WTC11 (cell line): ENCODE measurements at regions not wholly inside any gene's neighbourhood (a gene's known extent, or its start where the extent isn't known, plus 50 kb on each side); places are given as distances from the start of the nearest gene placed in this dataset.

Source experiments
- ATAC-seq: fragments of 200-7000 bp; cut with Tn5 transposase; 2 replicates; pipeline ENCODE4 v1.10.0; 2021; ENCODE audit warnings: mild to moderate bottlenecking, moderate library complexity
- CTCF ChIA-PET: fragments of 300-600 bp; sonication (Branson Sonifier 250); formaldehyde crosslinking; loops from one replicate; lab custom pipeline; 2021; ENCODE audit warnings: antibody characterized with exemption; lab: Charles Lee
- POLR2A ChIA-PET: fragments of 350-600 bp; sonication (Branson Sonifier 250); formaldehyde crosslinking; loops from one replicate; lab custom pipeline; 2021; ENCODE audit warnings: antibody characterized with exemption; lab: Charles Lee
- DNase-seq: peaks from one replicate; pipeline ENCODE4 v3.0.0; 2021; ENCODE audit warnings: low spot score
- H3K27ac Mint-ChIP-seq: 2 replicates; pipeline ENCODE4 v1.8.0; 2021; ENCODE audit warnings: mixed read lengths
- H3K27me3 Mint-ChIP-seq: 2 replicates; pipeline ENCODE4 v1.8.0; 2021; ENCODE audit warnings: low read depth, mild to moderate bottlenecking, moderate library complexity, mixed read lengths
- H3K36me3 Mint-ChIP-seq: 2 replicates; pipeline ENCODE4 v1.8.0; 2021; ENCODE audit warnings: mixed read lengths
- H3K4me1 Mint-ChIP-seq: 2 replicates; pipeline ENCODE4 v1.8.0; 2022; ENCODE audit warnings: mixed read lengths
- H3K4me3 Mint-ChIP-seq: 2 replicates; pipeline ENCODE4 v1.8.0; 2021; ENCODE audit warnings: mild to moderate bottlenecking, moderate library complexity, mixed read lengths
- H3K9me3 Mint-ChIP-seq: 2 replicates; pipeline ENCODE4 v1.8.0; 2021; ENCODE audit warnings: mixed read lengths
- FOXK1 ChIP-seq: sonication (generic); formaldehyde crosslinking; IDR thresholded peaks from 2 replicates; pipeline ENCODE4 v1.8.0; 2022; ENCODE audit warnings: mild to moderate bottlenecking, moderate library complexity, missing genetic modification reagents
- JUN ChIP-seq: sonication (generic); formaldehyde crosslinking; IDR thresholded peaks from 2 replicates; pipeline ENCODE4 v1.8.0; 2023; ENCODE audit warnings: mild to moderate bottlenecking, missing genetic modification reagents
- NFYB ChIP-seq: sonication (generic); formaldehyde crosslinking; conservative IDR thresholded peaks from 2 replicates; pipeline ENCODE4 v1.8.0; 2022; ENCODE audit warnings: low read depth, missing genetic modification reagents
- NR3C1 ChIP-seq: sonication (generic); formaldehyde crosslinking; conservative IDR thresholded peaks from 2 replicates; pipeline ENCODE4 v1.8.1; 2023; ENCODE audit warnings: low read depth, mild to moderate bottlenecking, missing genetic modification reagents
- SMAD4 ChIP-seq: sonication (generic); formaldehyde crosslinking; IDR thresholded peaks from 2 replicates; pipeline ENCODE4 v1.8.0; 2022; ENCODE audit warnings: mild to moderate bottlenecking, missing genetic modification reagents
- ZNF263 ChIP-seq: sonication (generic); formaldehyde crosslinking; IDR thresholded peaks from 2 replicates; pipeline ENCODE4 v1.8.1; 2022; ENCODE audit warnings: low read depth, mild to moderate bottlenecking, moderate library complexity, missing genetic modification reagents
- TF ChIP-seq, protein P1 (sequence below): sonication (generic); formaldehyde crosslinking; IDR thresholded peaks from 2 replicates; pipeline ENCODE4 v1.8.1; 2022; ENCODE audit warnings: low read depth, missing genetic modification reagents, borderline replicate concordance
- TF ChIP-seq, protein P2 (sequence below): sonication (generic); formaldehyde crosslinking; IDR thresholded peaks from 2 replicates; pipeline ENCODE4 v1.8.1; 2022; ENCODE audit warnings: mild to moderate bottlenecking, missing genetic modification reagents, moderate library complexity, borderline replicate concordance
- TF ChIP-seq, protein P3 (sequence below): sonication (generic); formaldehyde crosslinking; IDR thresholded peaks from 2 replicates; pipeline ENCODE4 v1.8.1; 2023; ENCODE audit warnings: mild to moderate bottlenecking, missing genetic modification reagents
- TF ChIP-seq, protein P4 (sequence below): sonication (generic); formaldehyde crosslinking; conservative IDR thresholded peaks from 2 replicates; pipeline ENCODE4 v1.8.1; 2023; ENCODE audit warnings: mild to moderate bottlenecking, low read depth, missing genetic modification reagents, moderate library complexity
- TF ChIP-seq, protein P5 (sequence below): fragments of 250-450 bp; sonication (Bioruptor Pico); IDR thresholded peaks from 2 replicates; pipeline ENCODE4 v1.9.0; 2021; ENCODE audit warnings: mild to moderate bottlenecking
- TF ChIP-seq, protein P6 (sequence below): sonication (generic); formaldehyde crosslinking; IDR thresholded peaks from 2 replicates; pipeline ENCODE4 v1.8.0; 2022; ENCODE audit warnings: mild to moderate bottlenecking, missing genetic modification reagents
- TF ChIP-seq, protein P7 (sequence below): sonication (generic); formaldehyde crosslinking; IDR thresholded peaks from 2 replicates; pipeline ENCODE4 v1.8.0; 2023; ENCODE audit warnings: missing genetic modification reagents
- TF ChIP-seq, protein P8 (sequence below): sonication (generic); formaldehyde crosslinking; IDR thresholded peaks from 2 replicates; pipeline ENCODE4 v1.8.0; 2022; ENCODE audit warnings: mild to moderate bottlenecking, missing genetic modification reagents

DNA sequence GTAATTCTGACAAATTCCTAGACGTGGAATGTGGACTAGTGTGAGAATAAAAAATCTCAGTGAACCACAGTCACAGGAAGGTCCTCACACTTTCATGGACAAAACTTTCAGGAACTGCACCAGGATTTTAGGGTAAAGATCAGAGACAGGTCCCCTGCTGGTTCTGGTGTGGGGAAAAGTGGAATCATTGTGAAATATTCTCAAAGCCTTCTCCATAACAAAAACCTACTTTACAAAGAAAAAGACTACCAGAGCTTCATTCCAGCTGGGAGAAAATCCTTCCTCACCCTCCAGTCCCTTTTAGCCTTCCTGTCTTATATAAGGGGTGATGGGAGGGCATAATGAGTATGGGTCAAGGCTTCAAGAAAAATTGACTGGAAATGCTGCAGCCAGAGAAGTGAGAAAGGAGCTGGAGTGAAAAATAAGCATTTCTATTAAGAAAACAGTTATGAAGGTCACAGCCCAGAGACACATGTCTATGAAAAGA is 325.8 kb downstream of the ARAP2 start (continued):
- TF ChIP-seq JUN (no peak), ZNF263 (CRISPR knock-in tag) (no peak), NFYB (CRISPR knock-in tag) (no peak)
- TF ChIP-seq, protein P1, sequence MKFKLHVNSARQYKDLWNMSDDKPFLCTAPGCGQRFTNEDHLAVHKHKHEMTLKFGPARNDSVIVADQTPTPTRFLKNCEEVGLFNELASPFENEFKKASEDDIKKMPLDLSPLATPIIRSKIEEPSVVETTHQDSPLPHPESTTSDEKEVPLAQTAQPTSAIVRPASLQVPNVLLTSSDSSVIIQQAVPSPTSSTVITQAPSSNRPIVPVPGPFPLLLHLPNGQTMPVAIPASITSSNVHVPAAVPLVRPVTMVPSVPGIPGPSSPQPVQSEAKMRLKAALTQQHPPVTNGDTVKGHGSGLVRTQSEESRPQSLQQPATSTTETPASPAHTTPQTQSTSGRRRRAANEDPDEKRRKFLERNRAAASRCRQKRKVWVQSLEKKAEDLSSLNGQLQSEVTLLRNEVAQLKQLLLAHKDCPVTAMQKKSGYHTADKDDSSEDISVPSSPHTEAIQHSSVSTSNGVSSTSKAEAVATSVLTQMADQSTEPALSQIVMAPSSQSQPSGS (CRISPR knock-in tag) = no peak
- TF ChIP-seq, protein P2, sequence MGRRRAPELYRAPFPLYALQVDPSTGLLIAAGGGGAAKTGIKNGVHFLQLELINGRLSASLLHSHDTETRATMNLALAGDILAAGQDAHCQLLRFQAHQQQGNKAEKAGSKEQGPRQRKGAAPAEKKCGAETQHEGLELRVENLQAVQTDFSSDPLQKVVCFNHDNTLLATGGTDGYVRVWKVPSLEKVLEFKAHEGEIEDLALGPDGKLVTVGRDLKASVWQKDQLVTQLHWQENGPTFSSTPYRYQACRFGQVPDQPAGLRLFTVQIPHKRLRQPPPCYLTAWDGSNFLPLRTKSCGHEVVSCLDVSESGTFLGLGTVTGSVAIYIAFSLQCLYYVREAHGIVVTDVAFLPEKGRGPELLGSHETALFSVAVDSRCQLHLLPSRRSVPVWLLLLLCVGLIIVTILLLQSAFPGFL (CRISPR knock-in tag) = no peak
- TF ChIP-seq, protein P3, sequence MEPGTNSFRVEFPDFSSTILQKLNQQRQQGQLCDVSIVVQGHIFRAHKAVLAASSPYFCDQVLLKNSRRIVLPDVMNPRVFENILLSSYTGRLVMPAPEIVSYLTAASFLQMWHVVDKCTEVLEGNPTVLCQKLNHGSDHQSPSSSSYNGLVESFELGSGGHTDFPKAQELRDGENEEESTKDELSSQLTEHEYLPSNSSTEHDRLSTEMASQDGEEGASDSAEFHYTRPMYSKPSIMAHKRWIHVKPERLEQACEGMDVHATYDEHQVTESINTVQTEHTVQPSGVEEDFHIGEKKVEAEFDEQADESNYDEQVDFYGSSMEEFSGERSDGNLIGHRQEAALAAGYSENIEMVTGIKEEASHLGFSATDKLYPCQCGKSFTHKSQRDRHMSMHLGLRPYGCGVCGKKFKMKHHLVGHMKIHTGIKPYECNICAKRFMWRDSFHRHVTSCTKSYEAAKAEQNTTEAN (CRISPR knock-in tag) = no peak
- TF ChIP-seq, protein P4, sequence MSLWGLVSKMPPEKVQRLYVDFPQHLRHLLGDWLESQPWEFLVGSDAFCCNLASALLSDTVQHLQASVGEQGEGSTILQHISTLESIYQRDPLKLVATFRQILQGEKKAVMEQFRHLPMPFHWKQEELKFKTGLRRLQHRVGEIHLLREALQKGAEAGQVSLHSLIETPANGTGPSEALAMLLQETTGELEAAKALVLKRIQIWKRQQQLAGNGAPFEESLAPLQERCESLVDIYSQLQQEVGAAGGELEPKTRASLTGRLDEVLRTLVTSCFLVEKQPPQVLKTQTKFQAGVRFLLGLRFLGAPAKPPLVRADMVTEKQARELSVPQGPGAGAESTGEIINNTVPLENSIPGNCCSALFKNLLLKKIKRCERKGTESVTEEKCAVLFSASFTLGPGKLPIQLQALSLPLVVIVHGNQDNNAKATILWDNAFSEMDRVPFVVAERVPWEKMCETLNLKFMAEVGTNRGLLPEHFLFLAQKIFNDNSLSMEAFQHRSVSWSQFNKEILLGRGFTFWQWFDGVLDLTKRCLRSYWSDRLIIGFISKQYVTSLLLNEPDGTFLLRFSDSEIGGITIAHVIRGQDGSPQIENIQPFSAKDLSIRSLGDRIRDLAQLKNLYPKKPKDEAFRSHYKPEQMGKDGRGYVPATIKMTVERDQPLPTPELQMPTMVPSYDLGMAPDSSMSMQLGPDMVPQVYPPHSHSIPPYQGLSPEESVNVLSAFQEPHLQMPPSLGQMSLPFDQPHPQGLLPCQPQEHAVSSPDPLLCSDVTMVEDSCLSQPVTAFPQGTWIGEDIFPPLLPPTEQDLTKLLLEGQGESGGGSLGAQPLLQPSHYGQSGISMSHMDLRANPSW = no peak
- TF ChIP-seq, all 79 proteins: peak for 0

DNA sequence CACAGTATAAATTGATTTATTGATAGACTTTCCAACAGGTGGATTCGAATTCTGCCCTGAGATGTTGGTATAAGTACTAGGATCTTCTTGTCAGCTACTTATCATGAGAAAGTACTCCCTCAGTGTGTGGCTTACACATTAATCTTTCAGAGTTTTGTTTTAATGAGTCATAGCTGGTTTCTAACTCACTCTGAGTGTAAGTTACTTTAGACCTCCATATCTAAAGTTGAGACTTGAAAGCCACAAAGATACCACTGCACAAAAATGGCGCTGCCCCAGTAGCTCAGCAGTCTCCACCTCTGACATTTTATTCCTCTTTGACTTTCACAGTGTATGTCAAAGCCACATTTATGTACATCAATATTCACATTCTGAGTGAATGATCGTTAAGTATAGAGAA is 318.5 kb downstream of the ARAP2 start:
- no peak for TF ChIP-seq NR3C1 (CRISPR knock-in tag)
- no peak for TF ChIP-seq NFYB (CRISPR knock-in tag)
- TF ChIP-seq SMAD4 (CRISPR knock-in tag) = no peak

DNA sequence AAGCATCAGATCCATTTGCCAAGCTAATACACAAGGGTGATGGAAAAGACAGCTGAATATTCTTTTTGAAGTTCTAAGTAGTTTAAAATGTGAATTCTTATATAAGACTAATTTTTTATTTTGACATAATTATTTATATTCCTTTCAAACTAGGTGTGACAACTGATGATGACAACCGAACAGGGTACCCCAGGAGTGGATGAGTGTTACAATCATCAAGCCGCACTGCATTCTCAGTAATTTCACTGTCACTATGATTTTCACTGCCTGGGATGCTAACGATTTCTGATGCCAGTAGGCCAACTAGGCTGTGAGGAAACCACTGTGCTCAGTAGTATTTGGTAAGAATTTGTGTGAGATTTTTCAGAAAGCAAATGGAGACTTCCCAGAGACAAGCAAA is 317.5 kb downstream of the ARAP2 start:
- Mint-ChIP-seq H3K9me3 (no peaks in the 10 kb centered on the region), H3K4me1 (no peaks in the 10 kb centered on the region), H3K27me3 (no peaks in the 10 kb centered on the region), H3K27ac (no peak overlapping the region), H3K36me3 (no peaks in the 10 kb centered on the region), H3K4me3 (no peak overlapping the region)
- ChIA-PET CTCF (no interaction called here), POLR2A (no interaction called here)
- no peak for DNase-seq
- ATAC-seq = no peak
- TF ChIP-seq, protein P5, sequence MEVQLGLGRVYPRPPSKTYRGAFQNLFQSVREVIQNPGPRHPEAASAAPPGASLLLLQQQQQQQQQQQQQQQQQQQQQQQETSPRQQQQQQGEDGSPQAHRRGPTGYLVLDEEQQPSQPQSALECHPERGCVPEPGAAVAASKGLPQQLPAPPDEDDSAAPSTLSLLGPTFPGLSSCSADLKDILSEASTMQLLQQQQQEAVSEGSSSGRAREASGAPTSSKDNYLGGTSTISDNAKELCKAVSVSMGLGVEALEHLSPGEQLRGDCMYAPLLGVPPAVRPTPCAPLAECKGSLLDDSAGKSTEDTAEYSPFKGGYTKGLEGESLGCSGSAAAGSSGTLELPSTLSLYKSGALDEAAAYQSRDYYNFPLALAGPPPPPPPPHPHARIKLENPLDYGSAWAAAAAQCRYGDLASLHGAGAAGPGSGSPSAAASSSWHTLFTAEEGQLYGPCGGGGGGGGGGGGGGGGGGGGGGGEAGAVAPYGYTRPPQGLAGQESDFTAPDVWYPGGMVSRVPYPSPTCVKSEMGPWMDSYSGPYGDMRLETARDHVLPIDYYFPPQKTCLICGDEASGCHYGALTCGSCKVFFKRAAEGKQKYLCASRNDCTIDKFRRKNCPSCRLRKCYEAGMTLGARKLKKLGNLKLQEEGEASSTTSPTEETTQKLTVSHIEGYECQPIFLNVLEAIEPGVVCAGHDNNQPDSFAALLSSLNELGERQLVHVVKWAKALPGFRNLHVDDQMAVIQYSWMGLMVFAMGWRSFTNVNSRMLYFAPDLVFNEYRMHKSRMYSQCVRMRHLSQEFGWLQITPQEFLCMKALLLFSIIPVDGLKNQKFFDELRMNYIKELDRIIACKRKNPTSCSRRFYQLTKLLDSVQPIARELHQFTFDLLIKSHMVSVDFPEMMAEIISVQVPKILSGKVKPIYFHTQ (CRISPR knock-in tag) = no peak
- TF ChIP-seq, protein P6, sequence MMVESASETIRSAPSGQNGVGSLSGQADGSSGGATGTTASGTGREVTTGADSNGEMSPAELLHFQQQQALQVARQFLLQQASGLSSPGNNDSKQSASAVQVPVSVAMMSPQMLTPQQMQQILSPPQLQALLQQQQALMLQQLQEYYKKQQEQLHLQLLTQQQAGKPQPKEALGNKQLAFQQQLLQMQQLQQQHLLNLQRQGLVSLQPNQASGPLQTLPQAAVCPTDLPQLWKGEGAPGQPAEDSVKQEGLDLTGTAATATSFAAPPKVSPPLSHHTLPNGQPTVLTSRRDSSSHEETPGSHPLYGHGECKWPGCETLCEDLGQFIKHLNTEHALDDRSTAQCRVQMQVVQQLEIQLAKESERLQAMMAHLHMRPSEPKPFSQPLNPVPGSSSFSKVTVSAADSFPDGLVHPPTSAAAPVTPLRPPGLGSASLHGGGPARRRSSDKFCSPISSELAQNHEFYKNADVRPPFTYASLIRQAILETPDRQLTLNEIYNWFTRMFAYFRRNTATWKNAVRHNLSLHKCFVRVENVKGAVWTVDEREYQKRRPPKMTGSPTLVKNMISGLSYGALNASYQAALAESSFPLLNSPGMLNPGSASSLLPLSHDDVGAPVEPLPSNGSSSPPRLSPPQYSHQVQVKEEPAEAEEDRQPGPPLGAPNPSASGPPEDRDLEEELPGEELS (CRISPR knock-in tag) = no peak
- TF ChIP-seq, protein P2 (CRISPR knock-in tag) = no peak
- TF ChIP-seq, protein P7, sequence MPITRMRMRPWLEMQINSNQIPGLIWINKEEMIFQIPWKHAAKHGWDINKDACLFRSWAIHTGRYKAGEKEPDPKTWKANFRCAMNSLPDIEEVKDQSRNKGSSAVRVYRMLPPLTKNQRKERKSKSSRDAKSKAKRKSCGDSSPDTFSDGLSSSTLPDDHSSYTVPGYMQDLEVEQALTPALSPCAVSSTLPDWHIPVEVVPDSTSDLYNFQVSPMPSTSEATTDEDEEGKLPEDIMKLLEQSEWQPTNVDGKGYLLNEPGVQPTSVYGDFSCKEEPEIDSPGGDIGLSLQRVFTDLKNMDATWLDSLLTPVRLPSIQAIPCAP = no peak
- TF ChIP-seq FOXK1 (CRISPR knock-in tag) = no peak
- TF ChIP-seq, protein P8, sequence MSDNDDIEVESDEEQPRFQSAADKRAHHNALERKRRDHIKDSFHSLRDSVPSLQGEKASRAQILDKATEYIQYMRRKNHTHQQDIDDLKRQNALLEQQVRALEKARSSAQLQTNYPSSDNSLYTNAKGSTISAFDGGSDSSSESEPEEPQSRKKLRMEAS (CRISPR knock-in tag) = no peak

More for the DNA sequence above, 318.5 kb downstream of the ARAP2 start:
- Mint-ChIP-seq H3K27ac (no peak overlapping the region), H3K9me3 (no peaks in the 10 kb centered on the region), H3K27me3 (no peaks in the 10 kb centered on the region), H3K36me3 (no peaks in the 10 kb centered on the region), H3K4me1 (no peaks in the 10 kb centered on the region), H3K4me3 (no peak overlapping the region)
- DNase-seq = no peak
- ATAC-seq = no peak
- POLR2A ChIA-PET = no interaction called here
- CTCF ChIA-PET = no interaction called here
